H1 (cell line): ENCODE measurements at regions not wholly inside any gene's neighbourhood (a gene's known extent, or its start where the extent isn't known, plus 50 kb on each side); places are given as distances from the start of the nearest gene placed in this dataset.

Experiments used
- CTCF ChIP-seq, 3 experiments: IDR thresholded peaks; 1 replicate in 2 of 3; 2 replicates in 1 of 3; pipeline versions ENCODE4 v1.5.1 to v1.6.1; 2011; ENCODE audit warnings: low read length in 3 of 3, mild to moderate bottlenecking in 3 of 3, inconsistent platforms in 2 of 3, low read depth in 1 of 3, moderate library complexity in 1 of 3; ENCODE audit not compliant: insufficient read depth in 1 of 3; ENCODE audit errors: control extremely low read depth in 1 of 3
- MAFK ChIP-seq: IDR thresholded peaks from 2 replicates; pipeline ENCODE4 v1.6.1; 2012; ENCODE audit warnings: low read depth, mild to moderate bottlenecking, improper control_type of control experiment, low read length
- YY1 ChIP-seq: IDR thresholded peaks from 2 replicates; pipeline ENCODE4 v1.6.1; 2011; ENCODE audit warnings: low read depth, mild to moderate bottlenecking, low read length

DNA sequence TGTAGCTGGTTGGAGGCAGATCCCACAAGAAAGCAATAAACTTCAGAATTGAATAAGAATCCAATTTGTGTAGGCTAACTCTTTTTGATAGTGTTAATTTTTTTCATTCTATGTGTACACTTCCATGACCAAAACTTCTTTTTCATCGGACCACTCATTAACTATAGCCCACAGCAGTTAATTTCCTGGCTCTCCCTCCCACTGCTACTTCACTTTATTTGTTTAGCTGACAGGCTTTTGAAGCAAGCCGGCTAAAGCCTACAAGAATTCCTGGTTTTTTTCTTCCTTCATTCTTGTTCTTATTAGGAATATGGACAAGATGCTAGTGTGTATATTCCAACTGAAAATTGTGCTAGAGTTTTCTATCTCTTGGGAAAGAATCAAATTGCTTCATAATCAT lies 329.2 kb upstream of the CCNH start:
- TF ChIP-seq MAFK (no peak), YY1 (no peak), CTCF (IDR thresholded peaks at IDR 0.05; ENCODE audit: control extremely low read depth in 1 of 3, insufficient read depth in 1 of 3, low read depth in 1 of 3, low read length in 3 of 3) (no peak)
